ENCODE measurements at regions not wholly inside any gene's neighbourhood (a gene's known extent, or its start where the extent isn't known, plus 50 kb on each side); places are given as distances from the start of the nearest gene placed in this dataset.

- TF ChIP-seq E2F4 (CRISPR knock-in tag; IDR thresholded peaks at IDR 0.05; ENCODE audit: borderline replicate concordance, low read depth) (no peak), NFYB (CRISPR knock-in tag; conservative IDR thresholded peaks at IDR 0.05; ENCODE audit: low read depth) (no peak), E2F1 (CRISPR knock-in tag; IDR thresholded peaks at IDR 0.05) (no peak), MLX (CRISPR knock-in tag; IDR thresholded peaks at IDR 0.05) (no peak), ZNF425 (CRISPR knock-in tag; conservative IDR thresholded peaks at IDR 0.05) (no peak), TEAD1 (CRISPR knock-in tag; IDR thresholded peaks at IDR 0.05) (no peak), ATF6 (CRISPR knock-in tag; IDR thresholded peaks at IDR 0.05) (no peak), MAX (CRISPR knock-in tag; IDR thresholded peaks at IDR 0.05) (no peak), ATF2 (CRISPR knock-in tag; IDR thresholded peaks at IDR 0.05; ENCODE audit: borderline replicate concordance, low read depth) (no peak)
These were observed 571.4 kb downstream of the RAPGEF2 start (continued) for GRCh38 chr4:159674241-159674640.

GRCh38 chr4:159677521-159677920 is 574.6 kb downstream of the RAPGEF2 start:
- peaks cover 9% of the 10 kb centered on the region for H3K4me1 Mint-ChIP-seq
- no peaks in the 10 kb centered on the region for H3K27me3 Mint-ChIP-seq (ENCODE audit: low read depth)
- ChIA-PET POLR2A (no interaction called here), CTCF (no interaction called here)
- ATAC-seq (no peak), DNase-seq (ENCODE audit: low spot score) (no peak)
- H3K27ac Mint-ChIP-seq: no peak overlapping the region
- H3K9me3 Mint-ChIP-seq: peaks cover 8% of the 10 kb centered on the region
- TF ChIP-seq PRRX2 (CRISPR knock-in tag; IDR thresholded peaks at IDR 0.05) (no peak), E2F1 (CRISPR knock-in tag; IDR thresholded peaks at IDR 0.05) (no peak)
- H3K36me3 Mint-ChIP-seq: no peaks in the 10 kb centered on the region
- H3K4me3 Mint-ChIP-seq: no peak overlapping the region

- H3K4me3 Mint-ChIP-seq: no peak overlapping the region
- CTCF ChIA-PET: no interaction called here
- H3K4me1 Mint-ChIP-seq: peaks cover 15% of the 10 kb centered on the region
- TF ChIP-seq ZNF512 (CRISPR knock-in tag; IDR thresholded peaks at IDR 0.05; ENCODE audit: borderline replicate concordance) (no peak), GTF2I (CRISPR knock-in tag; conservative IDR thresholded peaks at IDR 0.05) (no peak), SOX15 (CRISPR knock-in tag; IDR thresholded peaks at IDR 0.05) (no peak), ZSCAN18 (CRISPR knock-in tag; IDR thresholded peaks at IDR 0.05) (no peak), ZNF671 (CRISPR knock-in tag; IDR thresholded peaks at IDR 0.05) (no peak), CTCF (IDR thresholded peaks at IDR 0.05) (no peak), GRHL2 (CRISPR knock-in tag; IDR thresholded peaks at IDR 0.05; ENCODE audit: insufficient replicate concordance, severe bottlenecking) (no peak)
These were observed 580.1 kb downstream of the RAPGEF2 start for GRCh38 chr4:159682996-159683395.

More at GRCh38 chr4:159682996-159683395, 580.1 kb downstream of the RAPGEF2 start:
- DNase-seq (ENCODE audit: low spot score) (no peak), ATAC-seq (no peak)
- Mint-ChIP-seq H3K36me3 (no peaks in the 10 kb centered on the region), H3K9me3 (no peaks in the 10 kb centered on the region), H3K27ac (no peak overlapping the region), H3K27me3 (ENCODE audit: low read depth) (no peaks in the 10 kb centered on the region)
- POLR2A ChIA-PET: no interaction called here

Data from WTC11 (cell line).